ENCODE measurements at regions not wholly inside any gene's neighbourhood (a gene's known extent, or its start where the extent isn't known, plus 50 kb on each side); places are given as distances from the start of the nearest gene placed in this dataset.

DNA sequence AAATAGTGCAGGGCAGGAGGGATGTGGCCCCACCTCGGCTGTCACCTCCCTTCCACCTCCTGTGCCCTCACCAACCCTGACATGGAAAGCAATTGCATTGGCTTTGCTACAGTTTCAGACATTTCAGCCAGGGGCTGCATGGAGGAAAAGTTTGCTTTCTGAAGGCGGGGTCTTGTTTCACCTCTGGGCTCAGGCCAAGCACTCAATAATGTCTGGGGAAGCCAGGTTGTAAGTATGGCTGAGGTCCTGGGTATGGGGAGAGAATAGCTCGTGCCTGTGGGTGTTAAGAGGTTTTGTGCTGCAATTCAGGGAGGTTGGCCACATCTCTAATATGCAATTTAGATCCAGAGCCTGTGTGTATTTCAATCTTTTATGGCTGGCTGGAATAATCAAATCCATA is 238.4 kb upstream of the MKI67 start:
- no peak for TF ChIP-seq CTCF (IDR thresholded peaks at IDR 0.05; ENCODE audit: low read depth, low read length, poor library complexity, severe bottlenecking)
- no peak for TF ChIP-seq EZH2phosphoT487 (IDR thresholded peaks at IDR 0.05; ENCODE audit: borderline replicate concordance, low read length)

All from DOHH2 (cell line).